ENCODE measurements at regions not wholly inside any gene's neighbourhood (a gene's known extent, or its start where the extent isn't known, plus 50 kb on each side); places are given as distances from the start of the nearest gene placed in this dataset.

GRCh38 chr1:29826646-29827045 is 590.3 kb downstream of the PTPRU start:
- TF ChIP-seq CTCF (IDR thresholded peaks at IDR 0.05; ENCODE audit: insufficient read depth, missing control alignments): no peak
- FAIRE-seq (no peak), DNase-seq (ENCODE audit: insufficient read length, low spot score) (no peak)

- FAIRE-seq (no peak), DNase-seq (ENCODE audit: insufficient read length, low spot score) (no peak)
- TF ChIP-seq CTCF (IDR thresholded peaks at IDR 0.05; ENCODE audit: insufficient read depth, missing control alignments): no peak
Observed at GRCh38 chr1:29825941-29826415, 589.7 kb downstream of the PTPRU start.

- DNase-seq (ENCODE audit: insufficient read length, low spot score) (no peak), FAIRE-seq (no peak)
- no peak for TF ChIP-seq CTCF (IDR thresholded peaks at IDR 0.05; ENCODE audit: insufficient read depth, missing control alignments)
Observed at GRCh38 chr1:29825274-29825940, 589.1 kb downstream of the PTPRU start.

- no peak for FAIRE-seq
- no peak for TF ChIP-seq CTCF (IDR thresholded peaks at IDR 0.05; ENCODE audit: insufficient read depth, missing control alignments)
- DNase-seq (ENCODE audit: insufficient read length, low spot score): no peak
Observed at GRCh38 chr1:29824511-29825273, 588.4 kb downstream of the PTPRU start.

GRCh38 chr1:29824025-29824424 is 587.7 kb downstream of the PTPRU start:
- FAIRE-seq (no peak), DNase-seq (ENCODE audit: insufficient read length, low spot score) (no peak)

GRCh38 chr1:29823561-29823960 is 587.2 kb downstream of the PTPRU start:
- no peak for TF ChIP-seq CTCF (IDR thresholded peaks at IDR 0.05; ENCODE audit: insufficient read depth, missing control alignments)
- no peak for FAIRE-seq
- no peak for DNase-seq (ENCODE audit: insufficient read length, low spot score)

More at GRCh38 chr1:29824025-29824424, 587.7 kb downstream of the PTPRU start:
- TF ChIP-seq CTCF (IDR thresholded peaks at IDR 0.05; ENCODE audit: insufficient read depth, missing control alignments): no peak

- FAIRE-seq (no peak), DNase-seq (ENCODE audit: insufficient read length, low spot score) (no peak)
- TF ChIP-seq CTCF (IDR thresholded peaks at IDR 0.05; ENCODE audit: insufficient read depth, missing control alignments): no peak
Observed at GRCh38 chr1:29821605-29822004, 585.3 kb downstream of the PTPRU start.

Measured in D721Med (cell line).